ENCODE measurements at regions not wholly inside any gene's neighbourhood (a gene's known extent, or its start where the extent isn't known, plus 50 kb on each side); places are given as distances from the start of the nearest gene placed in this dataset.

- no peak for TF ChIP-seq CTCF (IDR thresholded peaks at IDR 0.05; ENCODE audit: insufficient read depth, low read depth, low read length, missing control alignments)
- peak; percentile 3 for DNase-seq (ENCODE audit: low read depth)
- H3K4me3 ChIP-seq (ENCODE audit: low read length): no peak overlapping the region
These were observed 364.9 kb downstream of the PRDM2 start for GRCh38 chr1:14064649-14065442.

- DNase-seq (ENCODE audit: low read depth): no peak
- TF ChIP-seq CTCF (IDR thresholded peaks at IDR 0.05; ENCODE audit: insufficient read depth, low read depth, low read length, missing control alignments): no peak
- no peak overlapping the region for H3K4me3 ChIP-seq (ENCODE audit: low read length)
These were observed 365.5 kb downstream of the PRDM2 start for GRCh38 chr1:14065486-14065885.

- H3K4me3 ChIP-seq (ENCODE audit: low read length): no peak overlapping the region
- no peak for DNase-seq (ENCODE audit: low read depth)
- TF ChIP-seq CTCF (IDR thresholded peaks at IDR 0.05; ENCODE audit: insufficient read depth, low read depth, low read length, missing control alignments): no peak
These were observed 367.0 kb downstream of the PRDM2 start for GRCh38 chr1:14067036-14067435.

- no peak for TF ChIP-seq CTCF (IDR thresholded peaks at IDR 0.05; ENCODE audit: insufficient read depth, low read depth, low read length, missing control alignments)
- H3K4me3 ChIP-seq (ENCODE audit: low read length): no peak overlapping the region
- no peak for DNase-seq (ENCODE audit: low read depth)
These were observed 367.7 kb downstream of the PRDM2 start for GRCh38 chr1:14067711-14068110.

GRCh38 chr1:14071581-14071980 is 371.6 kb downstream of the PRDM2 start:
- DNase-seq (ENCODE audit: low read depth): no peak
- TF ChIP-seq CTCF (IDR thresholded peaks at IDR 0.05; ENCODE audit: insufficient read depth, low read depth, low read length, missing control alignments): no peak
- H3K4me3 ChIP-seq (ENCODE audit: low read length): no peak overlapping the region

- TF ChIP-seq CTCF (IDR thresholded peaks at IDR 0.05; ENCODE audit: insufficient read depth, low read depth, low read length, missing control alignments): no peak
- DNase-seq (ENCODE audit: low read depth): no peak
- no peak overlapping the region for H3K4me3 ChIP-seq (ENCODE audit: low read length)
These were observed 380.7 kb downstream of the PRDM2 start for GRCh38 chr1:14080653-14081052.

GRCh38 chr1:14082331-14082730 is 382.3 kb downstream of the PRDM2 start:
- DNase-seq (ENCODE audit: low read depth): no peak
- no peak for TF ChIP-seq CTCF (IDR thresholded peaks at IDR 0.05; ENCODE audit: insufficient read depth, low read depth, low read length, missing control alignments)
- no peak overlapping the region for H3K4me3 ChIP-seq (ENCODE audit: low read length)

Measured in epithelial cell of esophagus (primary cell).